Breast epithelium (tissue), 3 donors: ENCODE measurements at regions not wholly inside any gene's neighbourhood (a gene's known extent, or its start where the extent isn't known, plus 50 kb on each side); places are given as distances from the start of the nearest gene placed in this dataset.
"Not testable (repeated sequence)": the region's sequence is repeated elsewhere in the genome, so short reads cannot be mapped to it uniquely, and the experiment has no call there.

ENCODE experiments used
- POLR2A ChIP-seq: fragments of 450-650 bp; IDR thresholded peaks from one replicate; pipeline ENCODE4 v1.6.1; 2016; ENCODE audit warnings: antibody characterized with exemption, mild to moderate bottlenecking, moderate library complexity
- TF ChIP-seq, protein P1 (sequence below), 3 donors: fragments of 450-650 bp; IDR thresholded peaks; one replicate each; pipeline ENCODE4 v1.5.1; 2016 to 2017; ENCODE audit warnings: antibody characterized with exemption in 3 of 3, mild to moderate bottlenecking in 3 of 3, moderate library complexity in 3 of 3

DNA sequence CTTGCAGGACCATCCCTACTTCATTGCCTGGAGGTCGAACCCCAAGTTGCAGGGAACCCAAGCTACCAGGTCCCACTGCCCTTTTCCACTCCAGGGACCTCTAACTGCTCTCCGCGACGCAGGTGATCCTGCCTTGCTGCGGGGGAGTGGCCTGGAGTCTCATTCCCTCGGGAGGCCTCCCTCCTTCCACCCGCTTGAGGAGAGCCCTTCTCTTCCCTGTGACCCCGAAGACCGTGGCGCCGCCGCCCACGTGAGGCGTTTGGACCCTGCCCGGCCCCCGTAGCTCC, 63.0 kb upstream of the AGTPBP1 start:
- TF ChIP-seq, protein P1, sequence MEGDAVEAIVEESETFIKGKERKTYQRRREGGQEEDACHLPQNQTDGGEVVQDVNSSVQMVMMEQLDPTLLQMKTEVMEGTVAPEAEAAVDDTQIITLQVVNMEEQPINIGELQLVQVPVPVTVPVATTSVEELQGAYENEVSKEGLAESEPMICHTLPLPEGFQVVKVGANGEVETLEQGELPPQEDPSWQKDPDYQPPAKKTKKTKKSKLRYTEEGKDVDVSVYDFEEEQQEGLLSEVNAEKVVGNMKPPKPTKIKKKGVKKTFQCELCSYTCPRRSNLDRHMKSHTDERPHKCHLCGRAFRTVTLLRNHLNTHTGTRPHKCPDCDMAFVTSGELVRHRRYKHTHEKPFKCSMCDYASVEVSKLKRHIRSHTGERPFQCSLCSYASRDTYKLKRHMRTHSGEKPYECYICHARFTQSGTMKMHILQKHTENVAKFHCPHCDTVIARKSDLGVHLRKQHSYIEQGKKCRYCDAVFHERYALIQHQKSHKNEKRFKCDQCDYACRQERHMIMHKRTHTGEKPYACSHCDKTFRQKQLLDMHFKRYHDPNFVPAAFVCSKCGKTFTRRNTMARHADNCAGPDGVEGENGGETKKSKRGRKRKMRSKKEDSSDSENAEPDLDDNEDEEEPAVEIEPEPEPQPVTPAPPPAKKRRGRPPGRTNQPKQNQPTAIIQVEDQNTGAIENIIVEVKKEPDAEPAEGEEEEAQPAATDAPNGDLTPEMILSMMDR (IDR thresholded peaks at IDR 0.05), result not testable (repeated sequence)
- TF ChIP-seq POLR2A, result not testable (repeated sequence)
